ENCODE measurements at regions not wholly inside any gene's neighbourhood (a gene's known extent, or its start where the extent isn't known, plus 50 kb on each side); places are given as distances from the start of the nearest gene placed in this dataset.

- no peak overlapping the region for H2AFZ ChIP-seq (replicated peaks; ENCODE audit: low read length, poor library complexity)
- no peaks in the 10 kb centered on the region; the same call in 1 of the 2 replicates for H3K4me1 ChIP-seq (ENCODE audit: control insufficient read depth, insufficient read depth, low read length)
- no TSS peak for BruUV-seq (replicated peaks)
- no peak overlapping the region for H2AK9ac ChIP-seq (replicated peaks; ENCODE audit: low read depth, low read length, poor library complexity)
- no peaks in the 10 kb centered on the region for H3K36me3 ChIP-seq (ENCODE audit: control insufficient read depth, insufficient read depth, low read length)
- no peak overlapping the region for H3K23ac ChIP-seq (ENCODE audit: low read depth, low read length)
- H3K9me3 ChIP-seq (ENCODE audit: control insufficient read depth, insufficient read depth, low read length), result no peaks in the 10 kb centered on the region
- no peak overlapping the region for H3K56ac ChIP-seq (ENCODE audit: extremely low read depth, insufficient read depth, low read length)
- H4K20me1 ChIP-seq (ENCODE audit: insufficient read depth, low read length), result no peaks in the 10 kb centered on the region
- no peak overlapping the region for H4K8ac ChIP-seq (ENCODE audit: low read depth in 2 of 2, low read length in 2 of 2)
- H3K14ac ChIP-seq (replicated peaks; ENCODE audit: low read depth, low read length), result no peak overlapping the region
- H4K91ac ChIP-seq (ENCODE audit: insufficient read depth, low read depth, low read length), result no peak overlapping the region
- H4K5ac ChIP-seq (ENCODE audit: low read depth, low read length), result no peak overlapping the region
- intact Hi-C loops (cut with micrococcal nuclease), result loop anchor here (10.0 kb wide), 2 partner anchors 908 to 1298 kb away; no protein-coding TSS in a partner anchor
- no CpG with 5 or more reads among the region's 3 CpGs for WGBS, 2 experiments (ENCODE audit: extremely low coverage in 2 of 2, insufficient read length in 1 of 2)
- H3K27me3 ChIP-seq (ENCODE audit: control insufficient read depth, insufficient read depth, low read length), result peaks cover 4% of the 10 kb centered on the region
- ATAC-seq (ENCODE audit: low read depth) (no peak), DNase-seq (no peak)
- in situ Hi-C loops (cut with MboI; ENCODE audit: low sequenced_read_pairs), result loop anchor here (25.0 kb wide), 1 partner anchor 906 kb away; no protein-coding TSS in a partner anchor
- no peaks in the 10 kb centered on the region for H3K79me1 ChIP-seq (ENCODE audit: low read depth in 1 of 2, low read length in 2 of 2)
- CTCF ChIA-PET, result no interaction called here
- POLR2A ChIA-PET (ENCODE audit: unreplicated experiment), result no interaction called here
- TF ChIP-seq NFE2L2 (IDR thresholded peaks at IDR 0.05; ENCODE audit: low read depth, low read length) (no peak), MAZ (IDR thresholded peaks at IDR 0.05; ENCODE audit: borderline replicate concordance, low read depth, low read length) (no peak), MXI1 (IDR thresholded peaks at IDR 0.05; ENCODE audit: borderline replicate concordance, low read depth, low read length) (no peak), CTCF (conservative IDR thresholded peaks at IDR 0.05; ENCODE audit: low read depth, low read length) (no peak)
- no peak overlapping the region for H3K4me2 ChIP-seq (ENCODE audit: low read depth, low read length)
- no peak overlapping the region for H2BK120ac ChIP-seq (ENCODE audit: low read depth, low read length)
- H3K27ac ChIP-seq (ENCODE audit: insufficient read depth, low read length), result no peak overlapping the region
- no peak overlapping the region for H2BK15ac ChIP-seq (ENCODE audit: low read depth, low read length)
- no peak overlapping the region for H2BK5ac ChIP-seq (ENCODE audit: low read depth, low read length, poor library complexity, severe bottlenecking)
- no peak overlapping the region for H3K4me3 ChIP-seq (ENCODE audit: insufficient read depth, low read depth, low read length)
- H3K4ac ChIP-seq (ENCODE audit: low read depth, low read length), result no peak overlapping the region
- dilution Hi-C loops (cut with HindIII; ENCODE audit: low sequenced_read_pairs, unreplicated experiment), result no loop called here
- H3K9me1 ChIP-seq (ENCODE audit: insufficient read depth, low read length), result no peaks in the 10 kb centered on the region; the same call in 1 of the 2 replicates
- no peak overlapping the region for H3K9ac ChIP-seq (ENCODE audit: low read depth, low read length)
- no peak overlapping the region for H3K18ac ChIP-seq (ENCODE audit: low read depth, low read length)
- H2AK5ac ChIP-seq (ENCODE audit: low read depth, low read length), result no peak overlapping the region
- no peak overlapping the region for H2BK20ac ChIP-seq (ENCODE audit: low read depth, low read length)
Observed at GRCh38 chr14:54342806-54343205, 54.0 kb upstream of the CDKN3 start.
